HT1080 (cell line): ENCODE measurements at regions not wholly inside any gene's neighbourhood (a gene's known extent, or its start where the extent isn't known, plus 50 kb on each side); places are given as distances from the start of the nearest gene placed in this dataset. TPM values are rescaled to one million over a fixed set of nuclear protein-coding genes. Genes with fewer than 3 reads are reported as not detected.

Source experiments
- small RNA-seq: library from RNA; depleted of rRNA; stranded (forward); fragments of <200 nt; gene quantifications from one replicate; pipeline ENCODE3, GENCODE V24; 2014

Small RNA genes in the stretch of these regions (small RNA-seq; reads per million reads assigned to genes)
- gene RF00017: not detected
